ENCODE measurements at regions not wholly inside any gene's neighbourhood (a gene's known extent, or its start where the extent isn't known, plus 50 kb on each side); places are given as distances from the start of the nearest gene placed in this dataset.

DNA sequence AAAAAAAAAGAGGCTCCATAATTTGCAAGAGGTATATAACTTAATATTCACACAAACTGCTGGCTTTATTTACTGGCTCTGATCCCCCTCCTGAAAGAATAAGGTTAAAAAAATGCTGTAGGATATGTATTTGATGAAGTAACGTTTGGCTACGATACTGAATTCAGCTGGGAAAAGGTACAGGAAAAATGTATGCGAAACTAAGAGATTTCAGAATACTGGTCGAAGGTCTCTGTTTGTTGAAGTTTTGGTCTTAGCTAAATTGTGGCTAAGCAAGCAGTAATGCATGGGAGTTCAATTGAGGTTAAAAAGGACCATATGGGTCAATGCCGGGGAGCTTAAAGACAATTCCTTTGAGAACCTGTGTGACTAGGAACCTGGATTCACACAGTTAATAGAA lies 355.5 kb upstream of the NCAM2 start:
- TF ChIP-seq, protein P1, sequence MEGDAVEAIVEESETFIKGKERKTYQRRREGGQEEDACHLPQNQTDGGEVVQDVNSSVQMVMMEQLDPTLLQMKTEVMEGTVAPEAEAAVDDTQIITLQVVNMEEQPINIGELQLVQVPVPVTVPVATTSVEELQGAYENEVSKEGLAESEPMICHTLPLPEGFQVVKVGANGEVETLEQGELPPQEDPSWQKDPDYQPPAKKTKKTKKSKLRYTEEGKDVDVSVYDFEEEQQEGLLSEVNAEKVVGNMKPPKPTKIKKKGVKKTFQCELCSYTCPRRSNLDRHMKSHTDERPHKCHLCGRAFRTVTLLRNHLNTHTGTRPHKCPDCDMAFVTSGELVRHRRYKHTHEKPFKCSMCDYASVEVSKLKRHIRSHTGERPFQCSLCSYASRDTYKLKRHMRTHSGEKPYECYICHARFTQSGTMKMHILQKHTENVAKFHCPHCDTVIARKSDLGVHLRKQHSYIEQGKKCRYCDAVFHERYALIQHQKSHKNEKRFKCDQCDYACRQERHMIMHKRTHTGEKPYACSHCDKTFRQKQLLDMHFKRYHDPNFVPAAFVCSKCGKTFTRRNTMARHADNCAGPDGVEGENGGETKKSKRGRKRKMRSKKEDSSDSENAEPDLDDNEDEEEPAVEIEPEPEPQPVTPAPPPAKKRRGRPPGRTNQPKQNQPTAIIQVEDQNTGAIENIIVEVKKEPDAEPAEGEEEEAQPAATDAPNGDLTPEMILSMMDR (IDR thresholded peaks at IDR 0.05; ENCODE audit: low read length), result no peak
- no peak for TF ChIP-seq EZH2phosphoT487 (IDR thresholded peaks at IDR 0.05; ENCODE audit: low read length)

All from MM.1S (cell line).